ENCODE measurements at regions not wholly inside any gene's neighbourhood (a gene's known extent, or its start where the extent isn't known, plus 50 kb on each side); places are given as distances from the start of the nearest gene placed in this dataset.

- peak overlapping the region; percentile 62 for H3K27ac ChIP-seq (ENCODE audit: insufficient read depth, low read length, poor library complexity, severe bottlenecking)
Observed at GRCh38 chr13:50235604-50236342, 220.5 kb downstream of the KCNRG start.

GRCh38 chr13:50236898-50237318 lies 221.7 kb downstream of the KCNRG start:
- peak overlapping the region; percentile 45 for H3K4me3 ChIP-seq (ENCODE audit: insufficient read depth, low read depth, low read length, poor library complexity, severe bottlenecking)
- DNase-seq = peak; percentile 12 to 24 (median 13)
- no peaks in the 10 kb centered on the region for H3K36me3 ChIP-seq (ENCODE audit: control insufficient read depth, insufficient read depth, low read length)
- no peaks in the 10 kb centered on the region for H3K27me3 ChIP-seq (replicated peaks; ENCODE audit: control insufficient read depth, insufficient read depth, low read length, poor library complexity, severe bottlenecking)
- peak overlapping the region; percentile 62 for H3K27ac ChIP-seq (ENCODE audit: insufficient read depth, low read length, poor library complexity, severe bottlenecking)
- no peaks in the 10 kb centered on the region for H3K9me3 ChIP-seq (ENCODE audit: control insufficient read depth, low read length)
- H3K4me1 ChIP-seq (ENCODE audit: control insufficient read depth, insufficient read depth, low read length, poor library complexity, severe bottlenecking) = peaks cover 23% of the 10 kb centered on the region

More at GRCh38 chr13:50235604-50236342, 220.5 kb downstream of the KCNRG start:
- Histone ChIP-seq H3K27me3 (replicated peaks; ENCODE audit: control insufficient read depth, insufficient read depth, low read length, poor library complexity, severe bottlenecking) (no peaks in the 10 kb centered on the region), H3K4me3 (ENCODE audit: insufficient read depth, low read depth, low read length, poor library complexity, severe bottlenecking) (peak overlapping the region; percentile 45), H3K4me1 (ENCODE audit: control insufficient read depth, insufficient read depth, low read length, poor library complexity, severe bottlenecking) (peaks cover 23% of the 10 kb centered on the region), H3K36me3 (ENCODE audit: control insufficient read depth, insufficient read depth, low read length) (no peaks in the 10 kb centered on the region), H3K9me3 (ENCODE audit: control insufficient read depth, low read length) (no peaks in the 10 kb centered on the region)
- DNase-seq = no peak

GRCh38 chr13:50238922-50239321 lies 223.7 kb downstream of the KCNRG start:
- Histone ChIP-seq H3K4me1 (ENCODE audit: control insufficient read depth, insufficient read depth, low read length, poor library complexity, severe bottlenecking) (peaks cover 25% of the 10 kb centered on the region), H3K4me3 (ENCODE audit: insufficient read depth, low read depth, low read length, poor library complexity, severe bottlenecking) (no peak overlapping the region), H3K9me3 (ENCODE audit: control insufficient read depth, low read length) (no peaks in the 10 kb centered on the region), H3K27me3 (replicated peaks; ENCODE audit: control insufficient read depth, insufficient read depth, low read length, poor library complexity, severe bottlenecking) (no peaks in the 10 kb centered on the region), H3K27ac (ENCODE audit: insufficient read depth, low read length, poor library complexity, severe bottlenecking) (no peak overlapping the region), H3K36me3 (ENCODE audit: control insufficient read depth, insufficient read depth, low read length) (no peaks in the 10 kb centered on the region)
- no peak for DNase-seq

GRCh38 chr13:50241479-50241878 lies 226.2 kb downstream of the KCNRG start:
- Histone ChIP-seq H3K27ac (ENCODE audit: insufficient read depth, low read length, poor library complexity, severe bottlenecking) (no peak overlapping the region), H3K27me3 (replicated peaks; ENCODE audit: control insufficient read depth, insufficient read depth, low read length, poor library complexity, severe bottlenecking) (no peaks in the 10 kb centered on the region), H3K4me3 (ENCODE audit: insufficient read depth, low read depth, low read length, poor library complexity, severe bottlenecking) (no peak overlapping the region), H3K4me1 (ENCODE audit: control insufficient read depth, insufficient read depth, low read length, poor library complexity, severe bottlenecking) (peaks cover 17% of the 10 kb centered on the region), H3K9me3 (ENCODE audit: control insufficient read depth, low read length) (no peaks in the 10 kb centered on the region), H3K36me3 (ENCODE audit: control insufficient read depth, insufficient read depth, low read length) (no peaks in the 10 kb centered on the region)
- DNase-seq = no peak

GRCh38 chr13:50243931-50244330 lies 228.7 kb downstream of the KCNRG start:
- DNase-seq = no peak
- no peaks in the 10 kb centered on the region for H3K9me3 ChIP-seq (ENCODE audit: control insufficient read depth, low read length)
- no peak overlapping the region for H3K4me3 ChIP-seq (ENCODE audit: insufficient read depth, low read depth, low read length, poor library complexity, severe bottlenecking)
- peaks cover 8% of the 10 kb centered on the region for H3K4me1 ChIP-seq (ENCODE audit: control insufficient read depth, insufficient read depth, low read length, poor library complexity, severe bottlenecking)
- no peaks in the 10 kb centered on the region for H3K36me3 ChIP-seq (ENCODE audit: control insufficient read depth, insufficient read depth, low read length)
- no peaks in the 10 kb centered on the region for H3K27me3 ChIP-seq (replicated peaks; ENCODE audit: control insufficient read depth, insufficient read depth, low read length, poor library complexity, severe bottlenecking)
- no peak overlapping the region for H3K27ac ChIP-seq (ENCODE audit: insufficient read depth, low read length, poor library complexity, severe bottlenecking)

GRCh38 chr13:50244355-50244712 lies 229.1 kb downstream of the KCNRG start:
- Histone ChIP-seq H3K4me3 (ENCODE audit: insufficient read depth, low read depth, low read length, poor library complexity, severe bottlenecking) (no peak overlapping the region), H3K9me3 (ENCODE audit: control insufficient read depth, low read length) (no peaks in the 10 kb centered on the region), H3K27ac (ENCODE audit: insufficient read depth, low read length, poor library complexity, severe bottlenecking) (no peak overlapping the region), H3K4me1 (ENCODE audit: control insufficient read depth, insufficient read depth, low read length, poor library complexity, severe bottlenecking) (peaks cover 12% of the 10 kb centered on the region), H3K36me3 (ENCODE audit: control insufficient read depth, insufficient read depth, low read length) (no peaks in the 10 kb centered on the region), H3K27me3 (replicated peaks; ENCODE audit: control insufficient read depth, insufficient read depth, low read length, poor library complexity, severe bottlenecking) (no peaks in the 10 kb centered on the region)
- DNase-seq = no peak

GRCh38 chr13:50244713-50245574 lies 229.7 kb downstream of the KCNRG start:
- Histone ChIP-seq H3K9me3 (ENCODE audit: control insufficient read depth, low read length) (no peaks in the 10 kb centered on the region), H3K36me3 (ENCODE audit: control insufficient read depth, insufficient read depth, low read length) (no peaks in the 10 kb centered on the region), H3K27ac (ENCODE audit: insufficient read depth, low read length, poor library complexity, severe bottlenecking) (no peak overlapping the region), H3K4me3 (ENCODE audit: insufficient read depth, low read depth, low read length, poor library complexity, severe bottlenecking) (no peak overlapping the region), H3K27me3 (replicated peaks; ENCODE audit: control insufficient read depth, insufficient read depth, low read length, poor library complexity, severe bottlenecking) (no peaks in the 10 kb centered on the region), H3K4me1 (ENCODE audit: control insufficient read depth, insufficient read depth, low read length, poor library complexity, severe bottlenecking) (peaks cover 14% of the 10 kb centered on the region)
- DNase-seq = peak in 2 of 3 donors; percentile 8 to 10

GRCh38 chr13:50247223-50247622 lies 232.0 kb downstream of the KCNRG start:
- Histone ChIP-seq H3K27ac (ENCODE audit: insufficient read depth, low read length, poor library complexity, severe bottlenecking) (no peak overlapping the region), H3K4me1 (ENCODE audit: control insufficient read depth, insufficient read depth, low read length, poor library complexity, severe bottlenecking) (peaks cover 14% of the 10 kb centered on the region), H3K4me3 (ENCODE audit: insufficient read depth, low read depth, low read length, poor library complexity, severe bottlenecking) (no peak overlapping the region), H3K27me3 (replicated peaks; ENCODE audit: control insufficient read depth, insufficient read depth, low read length, poor library complexity, severe bottlenecking) (no peaks in the 10 kb centered on the region), H3K36me3 (ENCODE audit: control insufficient read depth, insufficient read depth, low read length) (no peaks in the 10 kb centered on the region), H3K9me3 (ENCODE audit: control insufficient read depth, low read length) (no peaks in the 10 kb centered on the region)
- no peak for DNase-seq

- Histone ChIP-seq H3K36me3 (ENCODE audit: control insufficient read depth, insufficient read depth, low read length) (no peaks in the 10 kb centered on the region), H3K9me3 (ENCODE audit: control insufficient read depth, low read length) (no peaks in the 10 kb centered on the region), H3K4me1 (ENCODE audit: control insufficient read depth, insufficient read depth, low read length, poor library complexity, severe bottlenecking) (peaks cover 14% of the 10 kb centered on the region), H3K4me3 (ENCODE audit: insufficient read depth, low read depth, low read length, poor library complexity, severe bottlenecking) (peak overlapping the region; percentile 18), H3K27me3 (replicated peaks; ENCODE audit: control insufficient read depth, insufficient read depth, low read length, poor library complexity, severe bottlenecking) (no peaks in the 10 kb centered on the region), H3K27ac (ENCODE audit: insufficient read depth, low read length, poor library complexity, severe bottlenecking) (no peak overlapping the region)
- no peak for DNase-seq
Observed at GRCh38 chr13:50248516-50249143, 233.4 kb downstream of the KCNRG start.

- Histone ChIP-seq H3K27me3 (replicated peaks; ENCODE audit: control insufficient read depth, insufficient read depth, low read length, poor library complexity, severe bottlenecking) (no peaks in the 10 kb centered on the region), H3K9me3 (ENCODE audit: control insufficient read depth, low read length) (no peaks in the 10 kb centered on the region), H3K27ac (ENCODE audit: insufficient read depth, low read length, poor library complexity, severe bottlenecking) (peak overlapping the region; percentile 23), H3K4me3 (ENCODE audit: insufficient read depth, low read depth, low read length, poor library complexity, severe bottlenecking) (peak overlapping the region; percentile 18), H3K4me1 (ENCODE audit: control insufficient read depth, insufficient read depth, low read length, poor library complexity, severe bottlenecking) (peaks cover 11% of the 10 kb centered on the region), H3K36me3 (ENCODE audit: control insufficient read depth, insufficient read depth, low read length) (no peaks in the 10 kb centered on the region)
- DNase-seq = no peak
Observed at GRCh38 chr13:50249144-50249521, 233.9 kb downstream of the KCNRG start.

Data from effector memory CD4-positive, alpha-beta T cell (primary cell).